ENCODE measurements at regions not wholly inside any gene's neighbourhood (a gene's known extent, or its start where the extent isn't known, plus 50 kb on each side); places are given as distances from the start of the nearest gene placed in this dataset.
"Not testable (repeated sequence)": the region's sequence is repeated elsewhere in the genome, so short reads cannot be mapped to it uniquely, and the experiment has no call there.

DNA sequence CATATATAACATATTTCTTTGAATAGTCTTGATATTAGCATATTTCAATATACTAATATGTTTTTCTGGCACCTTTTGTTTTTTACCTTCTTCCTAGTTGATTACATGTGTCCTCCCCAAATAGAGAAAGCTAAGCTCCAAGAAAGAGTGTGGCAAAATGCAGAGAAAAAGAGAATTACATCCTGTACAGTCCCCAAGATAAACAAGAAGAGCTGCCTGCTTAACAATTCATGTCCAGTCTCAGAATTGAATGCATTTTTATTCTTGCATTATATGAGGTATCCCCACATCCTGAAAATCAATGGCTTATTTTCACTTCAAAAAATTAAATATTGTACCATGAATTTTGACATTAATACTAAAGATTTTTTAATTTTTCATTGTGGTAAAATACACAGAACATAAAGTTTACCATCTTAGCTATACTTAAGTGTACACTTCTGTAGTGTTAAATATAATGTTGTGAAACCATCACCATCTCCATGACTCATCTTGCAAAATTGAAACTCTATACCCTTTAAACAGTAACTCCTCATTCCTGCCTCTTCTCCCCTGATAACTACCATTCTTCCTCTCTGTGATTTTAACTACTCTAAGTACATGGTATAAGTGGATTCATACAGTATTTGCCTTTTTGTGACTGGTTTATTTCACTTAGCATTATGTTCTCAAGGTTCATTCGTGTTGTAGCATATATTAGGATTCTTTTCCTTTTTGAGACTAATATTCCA, 490.3 kb downstream of the COL12A1 start:
- no peak for DNase-seq

DNA sequence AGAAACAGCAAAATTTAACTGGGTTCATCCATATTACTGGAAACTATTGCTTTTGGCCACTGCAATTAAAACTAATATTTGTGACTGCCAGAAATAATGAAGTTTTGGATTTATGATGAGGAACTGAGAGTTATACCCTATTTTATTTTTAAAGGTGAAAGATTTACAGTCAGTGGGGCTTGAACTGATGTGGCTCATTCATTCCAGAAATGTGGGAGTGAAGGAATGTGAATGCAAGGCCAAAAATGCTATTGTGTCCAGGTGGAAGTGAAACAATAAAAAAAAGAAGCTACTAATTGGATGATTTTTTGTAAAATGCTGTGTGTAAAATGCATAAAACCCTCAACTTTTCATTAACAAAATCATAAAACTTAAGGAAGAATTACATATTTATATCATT, 491.9 kb downstream of the COL12A1 start:
- no peak for DNase-seq
- Histone ChIP-seq H3K4me3 (ENCODE audit: insufficient read depth, low read depth, low read length) (no peak overlapping the region), H3K36me3 (replicated peaks; ENCODE audit: control insufficient read depth, insufficient read depth, low read length) (no peaks in the 10 kb centered on the region), H3K27me3 (ENCODE audit: control insufficient read depth, insufficient read depth, low read length) (no peaks in the 10 kb centered on the region)

More for the DNA sequence above, 490.3 kb downstream of the COL12A1 start:
- Histone ChIP-seq H3K27me3 (ENCODE audit: control insufficient read depth, insufficient read depth, low read length) (no peaks in the 10 kb centered on the region), H3K36me3 (replicated peaks; ENCODE audit: control insufficient read depth, insufficient read depth, low read length) (no peaks in the 10 kb centered on the region), H3K4me3 (ENCODE audit: insufficient read depth, low read depth, low read length) (no peak overlapping the region)

DNA sequence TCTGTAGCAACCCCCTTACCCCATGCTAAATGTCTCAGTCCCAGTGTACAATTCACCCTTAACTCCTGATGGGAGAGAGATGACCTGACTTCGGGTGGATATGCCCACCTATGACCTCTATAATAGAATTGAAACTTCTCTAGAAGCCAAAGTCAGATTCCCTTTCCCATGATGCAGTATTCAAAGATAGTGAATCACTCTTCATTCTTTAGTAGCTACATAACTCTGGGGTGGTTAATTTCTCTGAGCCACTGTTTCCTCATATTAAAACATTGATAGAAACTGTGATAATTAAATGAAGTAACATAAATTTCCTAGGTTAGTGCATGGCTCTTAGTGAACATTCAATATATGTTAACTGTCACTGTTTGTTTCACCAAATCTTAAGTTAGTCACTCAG, 500.4 kb downstream of the COL12A1 start:
- Histone ChIP-seq H3K36me3 (replicated peaks; ENCODE audit: control insufficient read depth, insufficient read depth, low read length) (no peaks in the 10 kb centered on the region), H3K27me3 (ENCODE audit: control insufficient read depth, insufficient read depth, low read length) (no peaks in the 10 kb centered on the region), H3K4me3 (ENCODE audit: insufficient read depth, low read depth, low read length) (no peak overlapping the region)
- DNase-seq, result no peak

DNA sequence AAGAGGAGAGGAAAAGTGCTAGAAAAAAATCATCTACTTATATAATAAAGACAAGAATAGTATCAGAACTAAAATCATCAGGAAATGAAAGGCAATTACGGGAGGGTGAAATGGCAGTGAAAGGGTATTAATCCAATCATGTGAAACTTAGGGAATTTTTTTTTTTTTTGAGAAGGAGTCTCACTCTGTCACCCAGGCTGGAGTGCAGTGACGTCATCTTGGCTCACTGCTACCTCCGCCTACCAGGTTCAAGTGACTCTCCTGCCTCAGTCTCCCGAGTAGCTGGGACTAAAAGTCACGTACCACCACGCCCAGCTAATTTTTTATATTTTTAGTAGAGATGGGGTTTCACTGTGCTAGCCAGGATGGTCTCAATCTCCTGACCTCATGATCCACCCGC, 501.3 kb downstream of the COL12A1 start:
- H3K4me3 ChIP-seq (ENCODE audit: insufficient read depth, low read depth, low read length); H3K27me3 ChIP-seq (ENCODE audit: control insufficient read depth, insufficient read depth, low read length); H3K36me3 ChIP-seq (replicated peaks; ENCODE audit: control insufficient read depth, insufficient read depth, low read length); DNase-seq: not testable (repeated sequence)

DNA sequence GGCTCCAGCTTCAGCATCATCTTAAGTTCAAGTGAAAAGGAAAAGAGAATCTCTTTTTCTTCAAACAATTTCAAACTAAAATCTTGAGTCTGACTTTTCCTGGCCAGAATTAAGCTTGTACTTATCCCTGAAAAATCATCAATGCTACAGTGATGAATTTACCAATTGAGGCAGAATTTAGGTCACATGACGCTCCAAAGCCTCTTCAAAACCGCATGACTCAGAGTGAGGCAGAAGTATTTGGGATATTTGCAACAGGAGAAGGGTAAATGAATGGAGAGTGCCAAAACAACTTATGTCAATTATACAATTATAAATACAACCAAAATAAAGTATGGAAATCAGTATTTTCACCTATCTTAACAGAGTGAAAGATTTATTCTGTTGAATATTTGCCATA, 515.5 kb downstream of the COL12A1 start:
- H3K4me3 ChIP-seq (ENCODE audit: insufficient read depth, low read depth, low read length), result no peak overlapping the region
- no peak for DNase-seq
- no peaks in the 10 kb centered on the region for H3K27me3 ChIP-seq (ENCODE audit: control insufficient read depth, insufficient read depth, low read length)
- H3K36me3 ChIP-seq (replicated peaks; ENCODE audit: control insufficient read depth, insufficient read depth, low read length), result no peaks in the 10 kb centered on the region

DNA sequence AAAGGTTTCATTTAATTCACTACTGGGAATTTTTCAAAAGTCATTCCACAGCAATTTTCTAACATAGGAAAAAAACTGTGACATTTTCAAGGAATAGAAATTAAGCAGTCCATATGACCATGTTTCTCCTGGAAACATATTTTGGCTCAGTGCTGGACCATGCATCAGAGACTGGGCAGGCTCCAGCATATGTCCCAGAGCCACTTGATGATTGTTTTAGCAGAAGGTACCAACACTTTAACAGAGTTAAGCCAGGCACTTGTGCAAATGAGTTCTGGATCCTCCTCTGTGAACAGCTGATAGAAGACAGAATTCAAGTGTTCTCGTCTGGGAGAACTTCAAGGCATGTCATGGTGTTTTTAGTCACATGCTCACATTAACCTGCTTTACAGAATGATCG, 516.3 kb downstream of the COL12A1 start:
- no peaks in the 10 kb centered on the region for H3K27me3 ChIP-seq (ENCODE audit: control insufficient read depth, insufficient read depth, low read length)
- DNase-seq, result no peak
- no peaks in the 10 kb centered on the region for H3K36me3 ChIP-seq (replicated peaks; ENCODE audit: control insufficient read depth, insufficient read depth, low read length)
- no peak overlapping the region for H3K4me3 ChIP-seq (ENCODE audit: insufficient read depth, low read depth, low read length)

DNA sequence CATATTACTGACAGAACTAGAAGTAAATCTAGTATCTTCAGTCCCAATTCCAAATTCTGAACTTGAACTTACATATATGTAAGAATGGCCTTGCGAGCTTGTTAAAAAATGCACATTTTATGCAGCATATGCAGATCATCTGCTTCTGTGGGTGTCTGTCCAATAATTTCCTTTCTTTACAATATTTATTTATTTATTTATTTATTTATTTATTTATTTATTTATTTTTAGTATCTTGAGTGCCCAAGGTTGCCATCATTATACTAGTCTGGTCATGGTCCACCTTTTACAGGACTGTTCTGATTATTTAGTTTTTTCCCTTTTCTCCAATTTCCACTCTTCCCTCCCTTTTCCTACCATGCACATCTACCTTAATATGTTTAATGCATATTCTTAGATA, 528.4 kb downstream of the COL12A1 start:
- DNase-seq, result no peak
- no peaks in the 10 kb centered on the region for H3K36me3 ChIP-seq (replicated peaks; ENCODE audit: control insufficient read depth, insufficient read depth, low read length)
- no peaks in the 10 kb centered on the region for H3K27me3 ChIP-seq (ENCODE audit: control insufficient read depth, insufficient read depth, low read length)
- H3K4me3 ChIP-seq (ENCODE audit: insufficient read depth, low read depth, low read length), result no peak overlapping the region

DNA sequence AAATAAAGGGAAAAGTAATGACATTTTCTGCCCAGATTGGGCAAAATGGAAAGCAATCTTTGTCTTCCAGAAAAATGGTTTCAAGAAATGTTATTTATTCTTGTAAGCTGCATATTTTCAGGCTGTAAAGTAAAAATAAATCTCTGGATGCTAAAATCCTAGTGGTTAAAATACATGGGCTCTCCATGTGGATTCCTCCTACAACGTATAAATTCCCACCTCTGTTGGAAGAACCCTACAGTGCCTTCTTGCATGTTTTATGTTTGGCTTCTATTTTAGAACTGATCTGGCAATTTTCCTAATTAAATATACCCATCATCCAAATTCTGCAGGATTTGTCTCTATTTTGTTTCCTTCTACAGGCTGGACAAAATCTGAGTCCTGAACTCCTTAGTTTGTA, 528.9 kb downstream of the COL12A1 start:
- H3K4me3 ChIP-seq (ENCODE audit: insufficient read depth, low read depth, low read length), result no peak overlapping the region
- H3K36me3 ChIP-seq (replicated peaks; ENCODE audit: control insufficient read depth, insufficient read depth, low read length), result no peaks in the 10 kb centered on the region
- DNase-seq, result no peak
- no peaks in the 10 kb centered on the region for H3K27me3 ChIP-seq (ENCODE audit: control insufficient read depth, insufficient read depth, low read length)

DNA sequence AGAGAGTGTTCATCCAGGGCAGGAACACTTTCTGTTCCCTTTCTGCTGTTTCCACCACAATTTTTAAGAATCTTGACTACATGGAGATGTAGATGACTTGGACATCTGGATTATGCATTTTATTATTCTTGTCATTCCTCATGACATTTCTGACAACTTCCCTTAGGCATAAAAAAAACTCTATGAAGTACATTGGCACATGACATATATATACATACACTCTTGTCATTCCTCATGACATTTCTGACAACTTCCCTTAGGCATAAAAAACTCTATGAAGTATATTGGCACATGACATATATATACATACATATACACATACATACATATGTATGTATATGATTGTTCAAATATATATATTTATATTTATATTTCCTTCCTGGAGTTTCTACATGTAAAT, 531.5 kb downstream of the COL12A1 start:
- DNase-seq, result no peak
- H3K27me3 ChIP-seq (ENCODE audit: control insufficient read depth, insufficient read depth, low read length), result no peaks in the 10 kb centered on the region
- H3K4me3 ChIP-seq (ENCODE audit: insufficient read depth, low read depth, low read length), result no peak overlapping the region
- no peaks in the 10 kb centered on the region for H3K36me3 ChIP-seq (replicated peaks; ENCODE audit: control insufficient read depth, insufficient read depth, low read length)

DNA sequence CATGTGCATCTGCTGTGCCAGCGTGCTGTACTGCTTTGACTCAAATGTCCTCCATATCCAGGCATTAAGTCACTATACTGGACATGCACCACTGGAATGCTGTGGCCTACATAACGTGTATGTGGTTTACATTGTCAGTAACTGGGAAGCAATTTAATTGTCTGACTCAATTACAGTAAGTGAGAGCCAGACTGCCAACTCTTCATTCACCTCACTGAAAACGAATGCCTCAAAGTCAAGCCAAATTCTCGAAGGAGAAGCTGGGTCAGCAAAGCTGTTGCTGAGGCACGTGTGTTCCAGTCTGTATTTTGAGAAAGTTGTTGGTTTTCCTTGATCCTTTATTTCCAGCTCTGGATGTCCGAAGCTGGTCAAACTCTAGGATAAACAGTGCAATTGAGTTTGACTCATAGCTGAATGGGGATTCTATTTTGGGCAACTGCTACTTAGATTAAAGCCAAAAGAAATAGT, 534.3 kb downstream of the COL12A1 start:
- DNase-seq, result no peak
- Histone ChIP-seq H3K27me3 (ENCODE audit: control insufficient read depth, insufficient read depth, low read length) (no peaks in the 10 kb centered on the region), H3K36me3 (replicated peaks; ENCODE audit: control insufficient read depth, insufficient read depth, low read length) (no peaks in the 10 kb centered on the region), H3K4me3 (ENCODE audit: insufficient read depth, low read depth, low read length) (no peak overlapping the region)

DNA sequence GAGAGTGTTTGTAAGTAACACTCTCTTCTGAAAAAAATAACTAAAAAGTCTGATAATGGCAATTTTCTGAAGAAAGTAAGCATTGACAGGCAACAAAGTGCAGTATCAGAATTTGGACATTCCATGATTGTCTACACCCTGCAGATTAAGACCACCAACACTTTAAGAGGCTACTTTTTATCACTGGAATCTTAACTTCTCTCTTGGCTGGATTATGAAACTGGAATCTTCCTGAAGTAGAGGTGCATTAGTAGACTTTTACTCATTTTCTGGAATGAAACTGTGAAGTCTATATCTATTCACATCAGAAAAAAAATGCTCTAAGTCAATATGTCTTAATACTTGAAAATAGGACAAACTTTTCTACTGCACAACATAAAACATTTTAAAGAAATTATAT, 547.5 kb downstream of the COL12A1 start:
- DNase-seq, result no peak
- Histone ChIP-seq H3K27me3 (ENCODE audit: control insufficient read depth, insufficient read depth, low read length) (no peaks in the 10 kb centered on the region), H3K36me3 (replicated peaks; ENCODE audit: control insufficient read depth, insufficient read depth, low read length) (no peaks in the 10 kb centered on the region), H3K4me3 (ENCODE audit: insufficient read depth, low read depth, low read length) (no peak overlapping the region)

DNA sequence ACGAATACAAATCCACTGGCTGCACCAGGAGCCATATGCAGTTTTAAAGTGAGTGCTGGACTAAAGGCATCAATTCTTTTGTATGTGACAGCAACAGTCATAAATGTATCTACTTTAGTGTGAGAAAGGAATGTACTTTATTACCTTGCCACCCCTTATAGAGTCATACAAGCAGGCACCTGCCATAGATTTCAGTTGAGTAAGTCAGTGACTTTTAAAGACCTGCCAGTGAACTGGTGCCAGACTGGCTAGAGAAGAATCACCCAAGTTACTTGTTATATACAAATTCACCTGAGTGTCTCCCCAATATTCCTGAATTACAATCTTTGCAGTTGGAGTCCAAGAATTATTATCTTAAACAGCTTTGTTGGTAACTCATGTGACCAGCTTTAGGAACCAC, 547.9 kb downstream of the COL12A1 start:
- Histone ChIP-seq H3K36me3 (replicated peaks; ENCODE audit: control insufficient read depth, insufficient read depth, low read length) (no peaks in the 10 kb centered on the region), H3K27me3 (ENCODE audit: control insufficient read depth, insufficient read depth, low read length) (no peaks in the 10 kb centered on the region), H3K4me3 (ENCODE audit: insufficient read depth, low read depth, low read length) (no peak overlapping the region)
- no peak for DNase-seq

DNA sequence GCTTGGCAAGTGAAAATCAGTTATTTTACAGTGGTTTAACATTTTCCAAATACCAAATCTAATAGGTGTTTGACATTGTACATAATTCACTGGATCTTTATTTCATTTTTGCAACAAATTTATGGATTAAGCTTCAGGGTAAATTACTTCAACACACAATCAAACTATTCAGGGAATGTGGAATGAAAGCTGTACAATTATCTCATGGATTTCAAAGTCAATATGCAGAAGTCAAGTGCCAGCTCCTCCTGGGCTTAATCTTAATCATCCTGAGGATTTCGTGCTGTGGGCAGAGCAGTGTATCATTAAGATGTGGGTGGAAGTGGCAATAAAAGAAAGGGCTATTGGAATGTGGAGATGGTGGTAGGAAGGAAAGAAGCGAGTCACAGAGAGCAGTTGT, 548.8 kb downstream of the COL12A1 start:
- H3K27me3 ChIP-seq (ENCODE audit: control insufficient read depth, insufficient read depth, low read length), result no peaks in the 10 kb centered on the region
- no peak for DNase-seq
- no peak overlapping the region for H3K4me3 ChIP-seq (ENCODE audit: insufficient read depth, low read depth, low read length)
- H3K36me3 ChIP-seq (replicated peaks; ENCODE audit: control insufficient read depth, insufficient read depth, low read length), result no peaks in the 10 kb centered on the region

DNA sequence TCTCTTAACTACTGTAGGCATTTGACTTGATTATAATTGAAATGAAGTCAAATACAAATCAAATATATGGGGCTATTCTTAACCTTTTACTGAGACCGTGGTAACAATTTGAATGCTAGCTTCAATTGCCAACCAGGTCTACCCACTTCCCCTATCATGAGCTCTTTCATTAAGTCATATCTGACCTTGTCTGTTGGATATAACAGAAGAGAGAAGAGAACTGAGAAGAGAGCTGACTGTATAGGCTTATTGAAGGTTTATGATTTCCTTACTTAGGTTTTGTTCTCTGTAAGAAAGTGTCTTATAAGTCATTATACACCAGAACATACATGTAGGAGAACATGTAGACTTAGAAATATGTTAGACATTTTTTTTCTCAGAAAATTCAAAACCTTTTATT, 549.4 kb downstream of the COL12A1 start:
- no peak overlapping the region for H3K4me3 ChIP-seq (ENCODE audit: insufficient read depth, low read depth, low read length)
- DNase-seq, result no peak
- H3K36me3 ChIP-seq (replicated peaks; ENCODE audit: control insufficient read depth, insufficient read depth, low read length), result no peaks in the 10 kb centered on the region
- H3K27me3 ChIP-seq (ENCODE audit: control insufficient read depth, insufficient read depth, low read length), result no peaks in the 10 kb centered on the region

DNA sequence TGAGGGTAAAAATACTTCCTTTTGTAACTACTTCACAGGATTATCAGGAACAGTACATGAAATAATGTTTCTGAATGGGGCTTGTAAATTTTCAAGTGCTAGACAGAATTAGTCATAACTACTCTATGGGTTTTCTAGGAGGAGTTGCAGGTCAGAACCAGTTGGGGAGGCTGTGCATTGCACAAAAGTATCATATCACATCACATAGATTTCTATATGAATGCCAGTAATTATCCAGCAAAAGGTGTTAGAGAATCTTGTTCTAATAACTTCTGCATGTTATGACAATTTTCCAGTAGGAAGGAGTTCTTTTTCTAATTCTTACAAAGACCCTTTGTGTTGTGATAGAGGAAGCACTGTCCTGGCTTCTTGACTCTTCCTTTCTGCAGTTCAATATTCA, 551.6 kb downstream of the COL12A1 start:
- Histone ChIP-seq H3K27me3 (ENCODE audit: control insufficient read depth, insufficient read depth, low read length) (no peaks in the 10 kb centered on the region), H3K36me3 (replicated peaks; ENCODE audit: control insufficient read depth, insufficient read depth, low read length) (no peaks in the 10 kb centered on the region), H3K4me3 (ENCODE audit: insufficient read depth, low read depth, low read length) (no peak overlapping the region)
- DNase-seq, result no peak

Data from H7 (cell line).